HEK293 (cell line): ENCODE measurements at regions not wholly inside any gene's neighbourhood (a gene's known extent, or its start where the extent isn't known, plus 50 kb on each side); places are given as distances from the start of the nearest gene placed in this dataset.

Experiments
- CTCF ChIP-seq: fragments of 450-650 bp; formaldehyde crosslinking; IDR thresholded peaks from 2 replicates; pipeline ENCODE4 v1.5.1; 2016; ENCODE audit warnings: missing biosample characterization, missing genetic modification characterization
- ELK4 ChIP-seq: IDR thresholded peaks from 2 replicates; pipeline ENCODE4 v1.6.1; 2011; ENCODE audit warnings: mild to moderate bottlenecking, low read depth, low read length, borderline replicate concordance
- GFI1B ChIP-seq: fragments of 450-650 bp; formaldehyde crosslinking; IDR thresholded peaks from 2 replicates; pipeline ENCODE4 v1.5.1; 2016; ENCODE audit warnings: missing biosample characterization, missing genetic modification characterization
- ZBTB49 ChIP-seq: fragments of 450-650 bp; formaldehyde crosslinking; IDR thresholded peaks from 2 replicates; pipeline ENCODE4 v1.5.1; 2016; ENCODE audit warnings: missing biosample characterization, missing genetic modification characterization, low read depth
- ZBTB7A ChIP-seq: fragments of 450-650 bp; formaldehyde crosslinking; IDR thresholded peaks from 2 replicates; pipeline ENCODE4 v1.5.1; 2016; ENCODE audit warnings: low read depth, missing biosample characterization, missing genetic modification characterization
- ZNF157 ChIP-seq: fragments of 450-650 bp; formaldehyde crosslinking; IDR thresholded peaks from 2 replicates; pipeline ENCODE4 v1.5.1; 2016; ENCODE audit warnings: missing biosample characterization, missing genetic modification characterization
- ZNF274 ChIP-seq, 2 experiments: fragments of 200-500 bp in 1 of 2; fragments of 450-650 bp in 1 of 2; sonication (Bioruptor generic) in 1 of 2; formaldehyde crosslinking in 1 of 2; IDR thresholded peaks; 2 replicates each; pipeline versions ENCODE4 v1.5.1 to v1.6.1; 2014 to 2016; ENCODE audit warnings: borderline replicate concordance in 1 of 2, inconsistent platforms in 1 of 2, low read length in 1 of 2, missing biosample characterization in 1 of 2, missing genetic modification characterization in 1 of 2
- ZNF311 ChIP-seq: fragments of 450-650 bp; formaldehyde crosslinking; IDR thresholded peaks from 2 replicates; pipeline ENCODE4 v1.5.1; 2017; ENCODE audit warnings: missing biosample characterization, missing genetic modification characterization, borderline replicate concordance
- ZNF324 ChIP-seq: fragments of 450-650 bp; formaldehyde crosslinking; IDR thresholded peaks from 2 replicates; pipeline ENCODE4 v1.5.1; 2016; ENCODE audit warnings: missing biosample characterization, missing genetic modification characterization
- ZNF777 ChIP-seq: fragments of 450-650 bp; formaldehyde crosslinking; IDR thresholded peaks from 2 replicates; pipeline ENCODE4 v1.5.1; 2017; ENCODE audit warnings: missing biosample characterization, missing genetic modification characterization, borderline replicate concordance
- ZXDB ChIP-seq: fragments of 450-650 bp; formaldehyde crosslinking; IDR thresholded peaks from 2 replicates; pipeline ENCODE4 v1.5.1; 2016; ENCODE audit warnings: missing biosample characterization, missing genetic modification characterization

- TF ChIP-seq CTCF (tag by site-specific recombination) (no peak), ZNF311 (tag by site-specific recombination) (no peak), ELK4 (no peak), ZNF157 (no peak), ZNF274 (IDR thresholded peaks at IDR 0.05; ENCODE audit: low read length) (no peak), ZNF274 (tag by site-specific recombination; IDR thresholded peaks at IDR 0.05; ENCODE audit: borderline replicate concordance) (no peak), ZNF777 (tag by site-specific recombination) (no peak), GFI1B (tag by site-specific recombination) (no peak), ZBTB49 (no peak), ZBTB7A (tag by site-specific recombination) (no peak), ZXDB (no peak), ZNF324 (tag by site-specific recombination) (no peak)
Measured at GRCh38 chr18:27331606-27332005, 146.5 kb upstream of the CHST9 start.
